ENCODE measurements at regions not wholly inside any gene's neighbourhood (a gene's known extent, or its start where the extent isn't known, plus 50 kb on each side); places are given as distances from the start of the nearest gene placed in this dataset.
"Not testable (repeated sequence)": the region's sequence is repeated elsewhere in the genome, so short reads cannot be mapped to it uniquely, and the experiment has no call there.

DNA sequence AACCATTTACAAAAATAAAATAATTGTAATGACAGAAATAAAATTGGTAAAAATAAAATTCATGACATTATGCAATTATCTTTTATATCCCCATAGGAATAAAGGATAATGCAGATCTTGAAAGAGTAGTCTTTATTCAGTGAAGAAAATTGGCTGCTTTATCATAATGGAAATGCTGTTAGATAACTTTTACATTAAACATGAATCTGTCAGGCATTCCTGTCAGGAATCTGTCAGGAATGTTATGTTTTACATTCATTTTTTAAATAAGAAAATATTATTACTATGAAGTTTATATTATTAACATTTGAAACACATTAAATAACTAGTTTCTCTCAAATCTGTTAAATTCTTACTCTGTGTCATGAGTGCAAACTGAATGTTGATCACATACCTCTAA, 1024.7 kb upstream of the TMEFF2 start:
- no peak for DNase-seq

DNA sequence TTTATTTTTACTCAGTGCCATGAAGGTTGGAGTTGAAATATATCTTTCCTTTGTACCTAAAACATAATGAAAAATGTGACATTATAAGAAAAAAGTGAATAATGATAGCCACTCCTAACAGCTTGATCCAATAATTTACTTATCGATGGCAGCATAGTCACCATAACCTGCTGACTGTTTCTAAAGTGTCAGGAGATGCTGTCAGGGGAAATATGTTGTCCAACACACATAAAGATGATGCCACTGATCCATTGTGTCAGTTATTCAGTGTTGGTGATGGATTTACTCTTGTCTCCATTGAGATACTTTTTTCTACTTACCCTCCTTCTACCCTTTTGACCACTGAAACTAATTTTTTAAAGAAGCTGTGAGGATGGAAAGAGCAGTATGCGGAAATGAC, 1006.9 kb upstream of the TMEFF2 start:
- no peak for DNase-seq

DNA sequence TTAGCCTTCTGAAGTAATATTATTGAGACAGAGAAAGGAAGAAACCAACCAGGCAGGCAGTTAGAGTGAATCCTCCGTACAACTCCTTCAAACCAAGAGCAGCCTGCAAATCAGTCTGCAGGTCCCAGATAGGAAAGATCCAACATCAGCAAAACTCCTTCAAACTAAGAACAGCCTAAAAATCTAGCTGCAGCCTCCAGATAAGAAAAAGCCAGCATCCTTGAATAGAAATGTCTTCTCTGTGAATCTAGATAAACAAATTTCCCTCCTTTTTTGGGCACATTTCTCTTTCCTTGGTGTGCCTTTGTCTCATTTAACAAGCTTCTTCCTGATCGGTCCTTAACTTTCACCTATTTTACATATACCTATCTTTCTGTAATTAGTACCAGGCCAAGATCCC, 1004.6 kb upstream of the TMEFF2 start:
- DNase-seq = no peak

DNA sequence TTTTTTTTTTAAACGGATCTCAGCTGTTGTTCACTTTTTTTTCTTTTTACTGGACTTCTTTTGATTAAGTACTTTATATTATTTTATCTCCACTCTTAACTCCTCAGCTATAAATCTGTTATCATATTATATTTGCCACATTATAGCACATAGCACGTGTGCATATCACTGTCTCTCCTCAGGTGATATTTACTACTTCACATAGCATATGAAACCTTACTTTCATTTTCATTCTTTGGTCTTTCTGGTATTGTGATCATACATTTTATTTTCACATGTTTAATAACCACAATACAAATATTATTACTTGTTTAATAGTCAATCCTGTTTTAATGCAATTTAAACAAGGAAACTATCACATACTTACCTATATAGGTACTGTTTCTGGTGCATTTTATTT, 993.1 kb upstream of the TMEFF2 start:
- DNase-seq = no peak

DNA sequence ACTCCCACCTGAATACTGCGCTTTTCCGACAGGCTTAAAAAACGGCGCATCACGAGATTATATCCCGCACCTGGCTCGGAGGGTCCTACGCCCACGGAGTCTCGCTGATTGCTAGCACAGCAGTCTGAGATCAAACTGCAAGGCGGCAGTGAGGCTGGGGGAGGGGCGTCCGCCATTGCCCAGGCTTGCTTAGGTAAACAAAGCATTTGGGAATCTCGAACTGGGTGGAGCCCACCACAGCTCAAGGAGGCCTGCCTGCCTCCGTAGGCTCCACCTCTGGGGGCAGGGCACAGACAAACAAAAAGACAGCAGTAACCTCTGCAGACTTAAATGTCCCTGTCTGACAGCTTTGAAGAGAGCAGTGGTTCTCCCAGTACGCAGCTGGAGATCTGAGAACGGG, 976.2 kb upstream of the TMEFF2 start:
- not testable (repeated sequence) for DNase-seq

DNA sequence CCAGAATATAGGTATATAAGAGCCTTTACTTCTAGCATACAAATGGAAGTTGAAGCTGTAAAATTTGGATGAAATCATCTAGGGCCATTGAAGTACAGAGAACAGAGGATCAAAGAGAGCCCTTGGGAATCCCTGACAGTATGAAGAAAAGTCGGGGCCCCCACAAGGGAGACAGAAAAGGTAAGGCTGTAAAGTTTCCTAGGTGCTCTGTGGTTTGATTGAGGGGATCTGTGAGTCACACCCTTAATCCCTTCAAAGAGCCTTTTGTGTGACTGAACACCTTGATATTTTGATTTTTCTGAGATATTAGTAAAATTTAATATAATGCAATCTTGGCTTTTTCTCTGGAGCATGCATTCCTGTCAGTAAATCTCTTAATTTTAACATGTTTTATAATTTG, 961.7 kb upstream of the TMEFF2 start:
- no peak for DNase-seq

DNA sequence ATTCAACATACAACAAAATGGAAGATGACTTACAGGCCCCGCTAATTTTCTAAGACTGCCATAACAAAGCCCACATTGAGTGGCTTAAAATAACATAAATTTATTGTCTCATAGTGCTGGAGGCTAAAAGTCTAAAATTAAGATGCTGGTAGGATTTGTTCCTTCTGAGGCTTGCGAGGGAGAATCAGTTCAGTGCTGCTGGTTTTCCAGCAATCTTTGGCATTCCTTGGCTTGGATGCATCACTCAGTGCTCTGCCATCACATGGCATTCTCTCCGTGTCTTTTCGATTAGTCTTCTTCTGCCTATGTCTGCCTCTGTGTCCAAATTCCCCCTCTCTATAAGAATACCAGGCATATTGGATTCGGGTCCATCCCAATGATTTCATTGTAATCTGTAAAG, 959.3 kb upstream of the TMEFF2 start:
- no peak for DNase-seq

DNA sequence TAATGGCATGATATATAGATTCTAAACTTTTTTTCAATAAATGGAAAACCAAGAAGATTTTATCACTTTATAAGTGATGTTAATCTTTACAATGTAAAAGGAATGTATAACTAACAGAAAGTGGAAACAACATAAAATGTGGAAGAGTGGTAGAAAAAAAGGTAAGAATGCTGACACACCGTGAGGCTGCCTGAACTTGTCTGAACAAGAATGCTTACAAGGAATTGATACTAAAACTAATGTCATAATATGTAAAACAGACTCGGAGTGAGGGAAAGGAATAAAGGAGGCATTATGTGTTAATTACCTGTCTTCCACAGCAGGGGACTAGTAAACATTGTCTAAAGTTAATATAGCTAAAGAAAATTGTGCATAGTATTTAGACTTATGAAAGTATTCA, 958.8 kb upstream of the TMEFF2 start:
- DNase-seq = no peak

DNA sequence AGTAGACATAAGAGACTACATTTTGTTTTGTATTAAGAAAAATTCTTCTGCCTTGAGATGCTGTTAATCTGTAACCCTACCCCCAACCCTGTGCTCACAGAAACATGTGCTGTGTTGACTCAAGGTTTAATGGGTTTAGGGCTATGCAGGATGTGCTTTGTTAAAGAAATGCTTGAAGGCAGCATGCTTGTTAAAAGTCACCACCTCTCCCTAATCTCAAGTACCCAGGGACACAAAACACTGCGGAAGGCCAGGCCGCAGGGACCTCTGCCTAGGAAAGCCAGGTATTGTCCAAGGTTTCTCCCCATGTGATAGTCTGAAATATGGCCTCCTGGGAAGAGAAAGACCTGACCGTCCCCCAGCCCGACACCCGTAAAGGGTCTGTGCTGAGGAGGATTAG, 947.7 kb upstream of the TMEFF2 start:
- DNase-seq = not testable (repeated sequence)

DNA sequence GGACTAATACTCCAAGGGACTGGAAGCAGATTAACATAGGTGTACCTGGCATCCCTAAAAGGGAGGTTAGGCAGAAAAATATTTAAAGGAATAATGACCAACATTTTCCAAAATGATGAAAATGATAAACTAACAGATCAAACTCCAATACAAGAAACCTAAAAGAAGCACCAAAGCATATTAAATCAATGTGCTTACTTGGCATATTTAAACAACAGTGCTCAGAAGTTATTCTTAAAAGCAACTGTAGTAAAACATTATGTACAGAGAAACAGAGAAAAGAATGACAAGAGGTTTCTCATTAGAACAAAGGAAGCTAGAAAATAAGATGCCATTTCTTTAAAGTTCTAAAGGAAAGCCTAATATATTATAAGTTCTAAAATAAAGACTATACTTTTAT, 947.3 kb upstream of the TMEFF2 start:
- DNase-seq = no peak

DNA sequence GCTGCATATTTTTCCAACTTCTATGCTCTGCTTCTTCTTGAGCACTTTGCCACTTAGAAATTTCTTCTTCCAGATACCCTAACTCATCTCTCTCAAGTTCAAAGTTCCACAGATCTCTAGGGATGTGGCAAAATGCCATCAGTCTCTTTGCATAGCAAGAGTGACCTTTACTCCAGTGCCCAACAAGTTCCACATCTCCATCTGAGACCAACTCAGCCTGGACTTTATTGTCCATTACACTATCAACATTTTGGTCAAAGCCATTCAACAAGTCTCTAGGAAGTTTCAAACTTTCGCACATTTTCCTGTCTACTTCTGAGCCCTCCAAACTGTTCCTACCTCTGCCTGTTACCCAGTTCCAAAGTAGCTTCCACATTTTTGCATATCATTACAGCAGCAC, 946.2 kb upstream of the TMEFF2 start:
- DNase-seq = not testable (repeated sequence)

DNA sequence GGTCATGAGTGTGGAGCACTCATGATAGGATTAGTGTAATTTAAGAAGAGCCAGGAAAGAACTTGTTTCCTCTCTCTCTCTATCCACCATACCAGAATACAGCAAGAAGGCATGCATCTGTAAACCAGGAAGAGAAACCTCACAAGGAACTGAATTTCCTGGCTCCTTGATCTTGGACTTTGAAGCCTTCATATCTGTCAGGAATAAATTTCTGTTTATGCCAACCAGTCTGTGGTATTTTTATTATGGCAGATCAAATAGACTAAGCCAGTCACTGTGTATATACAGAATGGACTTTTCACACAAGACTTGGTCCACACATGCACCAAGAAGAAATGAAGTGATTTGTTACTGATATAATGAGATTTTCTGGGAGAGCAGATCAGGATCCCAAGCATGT, 930.1 kb upstream of the TMEFF2 start:
- no peak for DNase-seq

DNA sequence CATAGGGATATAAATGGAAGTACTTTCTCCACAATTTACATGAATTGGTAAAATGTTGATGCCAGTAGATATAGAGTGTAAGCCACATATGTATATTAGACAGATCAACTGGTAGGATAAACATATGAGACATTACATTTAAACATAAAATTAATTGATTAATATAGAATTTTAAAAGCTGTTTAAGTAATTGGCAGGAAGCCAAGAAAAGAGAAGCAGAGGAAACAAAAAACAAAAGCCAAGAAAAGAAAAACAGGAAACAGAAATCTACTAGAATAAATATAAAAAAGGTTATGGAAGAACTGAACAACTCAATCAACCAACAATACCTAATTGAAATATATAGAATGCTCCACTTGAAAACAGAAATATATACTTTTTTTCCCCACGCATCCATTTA, 920.1 kb upstream of the TMEFF2 start:
- no peak for DNase-seq

DNA sequence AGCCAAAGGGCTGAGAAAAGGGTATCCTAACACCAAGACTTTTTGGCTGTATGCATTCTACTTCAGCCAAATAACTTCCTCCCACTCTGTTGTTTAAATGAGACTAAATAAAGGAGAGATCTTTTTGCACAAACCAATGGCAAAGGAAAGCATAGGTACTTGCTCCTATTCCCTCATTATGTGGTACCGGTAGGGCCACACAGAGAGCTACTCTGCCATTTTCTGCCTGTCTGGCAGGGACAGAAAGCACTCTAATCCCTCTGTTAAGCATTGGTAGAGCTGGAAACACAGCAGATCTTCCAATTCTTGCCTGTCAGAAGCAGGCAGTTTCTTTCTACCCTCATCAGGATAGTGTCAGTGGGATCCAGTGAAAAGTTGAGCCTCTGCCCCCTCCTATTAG, 918.3 kb upstream of the TMEFF2 start:
- no peak for DNase-seq

DNA sequence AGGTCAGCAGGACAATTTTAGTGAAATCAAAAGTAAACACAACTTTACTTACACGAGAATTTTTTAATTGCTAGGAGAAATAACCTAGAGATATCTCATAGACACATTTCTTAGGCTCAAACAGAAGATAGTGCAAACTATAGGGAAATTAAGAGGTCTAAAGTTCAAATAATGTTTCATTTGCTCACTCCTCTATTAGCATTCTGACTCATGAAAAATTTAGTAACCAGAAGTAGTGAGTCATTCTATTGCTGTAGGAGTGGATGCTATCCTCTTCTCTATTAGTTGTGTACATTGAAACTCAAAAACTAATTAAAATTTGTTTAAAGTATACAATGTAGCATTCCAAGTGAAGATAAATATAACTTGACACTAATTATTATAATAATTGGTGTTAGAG, 908.3 kb upstream of the TMEFF2 start:
- no peak for DNase-seq

DNA sequence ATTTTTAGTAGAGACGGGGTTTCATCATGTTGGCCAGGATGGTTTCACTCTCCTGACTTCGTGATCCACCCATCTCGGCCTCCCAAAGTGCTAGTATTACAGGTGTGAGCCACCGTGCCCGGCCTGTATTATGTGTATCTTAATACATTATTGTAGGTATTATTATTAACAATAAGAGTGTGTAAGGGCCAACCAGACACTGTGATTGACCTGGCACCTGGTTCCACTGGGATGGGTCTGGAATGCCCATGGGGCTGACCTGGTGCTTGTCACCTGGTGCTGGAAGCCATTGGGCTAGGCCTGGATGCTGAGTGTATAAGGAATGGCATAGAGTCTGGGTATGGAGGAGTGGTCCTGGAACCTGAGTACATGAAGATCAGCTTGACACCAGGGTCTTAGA, 906.9 kb upstream of the TMEFF2 start:
- DNase-seq = no peak

DNA sequence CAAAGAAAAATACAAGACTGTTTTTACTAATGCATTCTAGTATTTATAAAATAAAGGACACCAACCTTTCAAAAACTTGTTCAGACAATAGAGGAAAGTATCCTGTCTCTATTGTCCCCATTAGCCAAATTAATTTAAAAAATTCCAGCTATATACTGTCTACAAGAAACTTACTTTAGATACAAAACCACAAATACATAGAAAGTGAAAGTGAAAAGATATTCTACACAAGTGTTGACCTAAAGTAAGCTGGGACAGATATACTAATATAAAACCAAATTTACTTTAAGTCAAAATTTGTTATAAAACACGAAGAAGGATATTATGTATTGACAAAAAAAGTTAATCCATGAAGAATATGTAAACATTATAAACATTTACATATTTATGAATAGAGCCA, 893.3 kb upstream of the TMEFF2 start:
- no peak for DNase-seq

DNA sequence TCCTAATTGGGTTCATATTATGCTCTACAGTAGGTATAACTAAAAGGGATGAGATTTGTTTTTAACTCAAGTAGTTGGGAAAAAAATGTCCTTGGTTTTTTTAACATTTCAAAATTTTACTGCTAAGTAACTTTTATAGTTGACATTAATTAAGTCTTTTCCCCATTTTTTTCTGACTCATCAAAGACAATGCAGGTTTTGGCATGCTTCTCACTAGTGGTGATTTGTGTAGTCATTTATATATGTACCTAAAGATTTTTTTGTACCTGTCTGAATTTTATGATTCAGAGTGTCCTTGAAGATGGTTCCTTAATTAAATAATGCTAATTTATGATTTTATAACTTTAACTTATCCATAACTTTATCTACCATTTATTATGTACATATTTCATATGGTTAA, 882.3 kb upstream of the TMEFF2 start:
- no peak for DNase-seq

DNA sequence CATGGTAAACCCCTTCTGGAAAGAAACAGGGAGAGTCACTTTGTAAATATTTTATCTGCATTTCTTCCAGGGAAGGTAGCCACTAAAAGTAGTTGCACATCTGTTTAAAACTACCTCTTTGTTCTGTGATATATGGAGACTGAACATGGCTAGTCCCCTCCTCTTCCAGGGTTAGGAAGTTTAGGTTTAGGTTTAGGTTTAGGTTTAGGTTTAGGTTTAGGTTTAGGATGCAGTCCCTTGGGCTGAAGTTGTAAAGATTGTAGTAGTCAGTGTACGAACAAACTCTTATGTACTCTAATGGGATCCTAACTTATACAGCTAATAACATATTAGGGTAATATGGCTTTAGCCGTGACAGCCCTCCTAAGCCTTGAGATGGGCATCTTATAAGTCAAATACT, 880.2 kb upstream of the TMEFF2 start:
- no peak for DNase-seq

DNA sequence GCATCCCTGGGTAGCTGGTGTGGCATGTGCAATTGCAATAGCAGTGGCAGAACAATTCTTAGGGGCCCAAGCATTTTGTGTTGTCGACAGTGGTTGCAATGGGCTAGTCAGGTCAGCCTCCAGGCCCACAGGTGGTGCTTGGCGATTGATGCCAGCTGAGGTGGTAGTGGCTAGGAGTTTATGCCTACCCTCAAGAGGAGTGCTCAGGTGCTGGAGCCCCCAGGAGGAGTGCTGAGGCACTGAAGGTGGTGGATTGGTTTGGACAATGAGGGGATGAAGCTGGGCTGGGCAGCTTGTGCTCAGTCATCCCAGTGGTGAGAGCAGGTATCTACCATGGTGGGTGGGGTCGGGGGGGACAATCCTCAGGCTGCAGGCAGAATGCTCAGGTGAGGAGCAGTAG, 877.9 kb upstream of the TMEFF2 start:
- no peak for DNase-seq

DNA sequence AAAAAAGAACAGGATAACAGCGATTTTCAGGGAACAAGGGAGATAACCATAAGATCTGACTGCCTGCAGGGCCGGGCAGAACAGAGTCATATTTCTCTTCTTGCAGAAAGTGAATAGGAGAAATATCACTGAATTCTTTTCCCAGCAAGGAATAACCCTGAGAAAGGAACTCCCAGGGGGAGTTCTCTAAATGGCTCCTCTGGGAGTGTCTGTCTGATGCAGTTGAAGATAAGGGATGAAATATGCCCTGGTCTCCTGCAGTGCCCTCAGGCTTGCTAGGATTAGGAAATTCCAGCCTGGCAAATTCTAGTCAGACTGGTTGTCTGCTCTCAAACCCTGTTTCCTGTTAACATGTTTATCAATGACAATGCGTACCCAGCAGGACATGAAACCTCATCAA, 830.8 kb upstream of the TMEFF2 start:
- not testable (repeated sequence) for DNase-seq

DNA sequence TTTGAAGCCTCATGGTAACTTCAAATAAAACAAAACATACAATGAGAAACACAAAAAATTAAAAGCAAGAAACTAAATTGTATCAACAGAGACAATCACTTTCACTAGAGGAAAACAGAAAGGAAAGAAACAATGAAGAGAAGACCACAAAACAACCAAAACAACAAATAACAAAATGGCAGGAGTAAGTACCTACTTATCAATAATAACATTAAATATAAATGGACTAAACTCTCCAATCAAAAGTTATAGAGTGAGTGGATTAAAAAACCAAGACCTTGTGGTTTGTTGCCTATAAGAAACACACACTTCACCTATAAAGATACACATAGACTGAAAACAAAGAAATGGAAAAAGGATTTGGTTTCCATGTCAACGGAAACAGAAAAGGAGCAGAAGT, 830.1 kb upstream of the TMEFF2 start:
- DNase-seq = no peak

DNA sequence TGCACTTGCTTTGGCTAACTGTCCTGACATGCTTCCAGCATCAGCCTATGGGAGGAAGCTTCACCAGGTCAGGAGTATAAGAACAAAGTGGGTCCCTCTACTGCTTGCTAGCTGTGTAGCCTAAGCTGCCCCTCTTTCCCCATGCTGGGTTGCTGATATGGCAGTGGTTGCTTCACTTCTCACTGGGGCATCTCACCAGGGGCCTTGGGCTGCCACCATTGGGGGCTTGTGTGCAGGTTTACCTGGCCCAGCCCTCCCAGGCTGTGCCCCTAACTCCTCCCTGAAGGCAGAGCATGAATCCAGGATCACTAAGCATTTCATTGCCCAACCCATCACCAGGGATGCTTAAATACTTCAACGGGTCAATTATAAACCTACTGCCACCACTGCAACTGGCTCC, 817.1 kb upstream of the TMEFF2 start:
- DNase-seq = no peak

DNA sequence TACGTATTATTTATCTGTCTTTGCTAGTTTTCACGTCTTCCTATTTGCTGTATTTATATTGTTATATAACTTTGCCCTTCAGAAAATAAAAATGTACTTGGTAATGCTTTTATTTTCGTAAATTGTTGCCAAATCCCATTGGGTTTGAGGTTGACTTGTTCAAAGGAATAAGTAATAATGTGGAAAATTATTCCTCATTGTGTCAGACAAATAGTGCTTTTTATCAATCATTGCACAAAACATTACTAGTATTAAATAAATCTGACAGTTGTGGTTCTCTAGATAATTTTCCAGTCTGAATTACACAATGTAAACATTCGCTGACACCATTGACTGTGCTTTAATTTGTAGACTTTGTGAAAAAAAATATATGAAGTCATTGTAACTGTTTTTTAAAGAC, 798.3 kb upstream of the TMEFF2 start:
- DNase-seq = no peak

DNA sequence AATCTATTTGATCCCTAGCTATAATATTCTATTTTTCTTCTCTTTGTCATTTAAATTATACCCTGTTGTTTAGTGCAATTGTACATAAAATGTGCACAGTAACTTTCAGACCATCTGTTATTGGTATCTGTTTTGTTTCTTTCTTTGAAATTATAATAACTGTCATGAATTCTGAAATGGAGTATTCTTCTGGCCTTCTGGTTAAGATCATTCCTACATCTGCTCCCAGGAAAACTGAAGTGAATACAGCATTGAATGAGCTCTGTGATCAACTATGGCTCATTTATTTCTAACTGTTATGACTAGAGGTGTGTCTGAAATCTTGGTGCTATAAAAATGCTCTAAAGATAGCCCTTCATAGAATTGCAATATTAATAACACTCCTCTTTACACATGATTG, 788.4 kb upstream of the TMEFF2 start:
- DNase-seq = no peak

DNA sequence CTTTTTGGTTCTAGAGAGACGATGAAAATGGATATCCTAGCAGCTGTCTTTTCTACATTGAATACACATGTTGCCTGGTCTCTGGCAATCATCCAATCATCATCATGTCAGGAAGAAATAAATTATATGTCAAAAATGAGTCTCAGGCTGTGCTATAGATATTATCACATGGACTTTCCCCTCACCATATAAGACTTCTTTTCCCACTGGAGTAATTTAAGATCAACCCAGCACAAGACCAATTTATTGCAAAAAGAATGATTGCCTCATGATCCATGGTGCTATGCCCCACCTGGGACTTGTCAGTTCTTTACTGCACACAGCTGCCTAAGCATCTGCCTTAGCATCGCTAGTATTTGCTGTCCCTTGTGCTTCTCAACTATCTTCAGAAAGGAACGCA, 783.7 kb upstream of the TMEFF2 start:
- DNase-seq = no peak
